ENCODE measurements at regions not wholly inside any gene's neighbourhood (a gene's known extent, or its start where the extent isn't known, plus 50 kb on each side); places are given as distances from the start of the nearest gene placed in this dataset.
A peak's percentile ranks its signal among the peaks of the same experiment; 100 is the strongest.

DNA sequence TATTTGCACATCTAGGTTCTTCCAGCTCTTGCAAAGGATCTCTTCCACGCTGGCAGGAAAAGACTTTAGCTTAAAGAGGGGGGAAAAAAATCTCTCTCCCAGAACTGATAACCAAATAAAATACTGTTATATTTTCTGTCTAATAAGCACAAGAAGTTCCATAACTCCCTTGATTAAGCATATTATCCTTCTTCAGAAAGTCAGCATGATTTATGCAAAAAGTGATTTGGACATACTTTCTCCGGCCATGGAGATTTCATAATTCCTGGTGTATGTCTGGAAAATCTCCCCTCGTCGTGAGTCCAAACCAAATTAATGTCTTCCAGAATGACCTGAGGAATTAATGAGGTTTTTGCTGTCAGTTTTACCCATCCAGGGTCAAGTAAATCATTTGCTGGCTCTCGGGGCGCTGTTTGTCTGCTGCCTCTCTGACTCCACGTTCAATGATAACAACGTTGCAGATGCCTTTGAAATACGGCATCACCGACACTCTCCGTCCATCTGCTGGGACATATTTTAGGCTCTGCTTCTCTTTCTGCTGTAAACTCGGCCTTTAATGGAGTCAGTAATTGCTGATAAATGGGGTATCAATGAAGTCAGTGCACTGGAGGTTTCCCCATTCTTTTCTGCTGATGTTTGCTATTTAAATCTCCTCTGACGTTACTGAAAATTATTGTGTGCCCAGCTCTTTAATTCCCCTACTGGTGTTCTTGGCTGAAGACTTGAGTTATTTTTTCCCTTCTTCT lies 112.9 kb downstream of the HLX start:
- 56 to 58% methylated on average over 13 of the region's 13 CpGs for WGBS, 2 donors
- ATAC-seq (ENCODE audit: low FRiP score in 2 of 2) (peak in 1 of 2 donors; percentile 79), DNase-seq (no peak)
- H3K27me3 ChIP-seq, result no peaks in the 10 kb centered on the region
- H3K36me3 ChIP-seq, result no peaks in the 10 kb centered on the region
- H3K4me3 ChIP-seq, result peak overlapping the region in 1 of 4 donors; percentile 9
- no peak for TF ChIP-seq POLR2AphosphoS5 (IDR thresholded peaks at IDR 0.05)
- no peaks in the 10 kb centered on the region for H3K9me3 ChIP-seq
- H3K27ac ChIP-seq, result no peak overlapping the region
- H3K4me1 ChIP-seq, result peaks cover 0 to 3% (median 0%) of the 10 kb centered on the region in 4 donors

DNA sequence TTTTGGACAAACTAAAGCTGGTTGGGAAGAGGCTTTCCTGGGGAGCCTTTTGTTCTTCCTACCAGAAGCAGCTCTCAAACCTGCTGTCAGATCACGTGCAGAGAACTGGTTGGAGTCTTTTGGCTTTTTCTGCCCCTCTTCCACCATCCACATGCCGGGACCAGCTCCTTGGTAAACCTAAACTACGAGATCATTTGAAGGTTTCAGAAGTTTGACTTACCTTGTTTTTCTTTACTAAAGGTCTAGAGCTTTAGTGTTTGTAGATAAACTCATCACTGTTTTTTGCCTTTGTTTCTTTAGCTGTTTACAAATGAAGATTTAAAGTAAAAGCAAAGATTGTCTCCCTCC lies 113.4 kb downstream of the HLX start:
- Histone ChIP-seq H3K27me3 (no peaks in the 10 kb centered on the region), H3K9me3 (no peaks in the 10 kb centered on the region), H3K36me3 (no peaks in the 10 kb centered on the region), H3K27ac (no peak overlapping the region), H3K4me1 (peaks cover 0 to 3% (median 0%) of the 10 kb centered on the region in 4 donors), H3K4me3 (no peak overlapping the region)
- no peak for TF ChIP-seq POLR2A (IDR thresholded peaks at IDR 0.05)
- TF ChIP-seq, protein P1, sequence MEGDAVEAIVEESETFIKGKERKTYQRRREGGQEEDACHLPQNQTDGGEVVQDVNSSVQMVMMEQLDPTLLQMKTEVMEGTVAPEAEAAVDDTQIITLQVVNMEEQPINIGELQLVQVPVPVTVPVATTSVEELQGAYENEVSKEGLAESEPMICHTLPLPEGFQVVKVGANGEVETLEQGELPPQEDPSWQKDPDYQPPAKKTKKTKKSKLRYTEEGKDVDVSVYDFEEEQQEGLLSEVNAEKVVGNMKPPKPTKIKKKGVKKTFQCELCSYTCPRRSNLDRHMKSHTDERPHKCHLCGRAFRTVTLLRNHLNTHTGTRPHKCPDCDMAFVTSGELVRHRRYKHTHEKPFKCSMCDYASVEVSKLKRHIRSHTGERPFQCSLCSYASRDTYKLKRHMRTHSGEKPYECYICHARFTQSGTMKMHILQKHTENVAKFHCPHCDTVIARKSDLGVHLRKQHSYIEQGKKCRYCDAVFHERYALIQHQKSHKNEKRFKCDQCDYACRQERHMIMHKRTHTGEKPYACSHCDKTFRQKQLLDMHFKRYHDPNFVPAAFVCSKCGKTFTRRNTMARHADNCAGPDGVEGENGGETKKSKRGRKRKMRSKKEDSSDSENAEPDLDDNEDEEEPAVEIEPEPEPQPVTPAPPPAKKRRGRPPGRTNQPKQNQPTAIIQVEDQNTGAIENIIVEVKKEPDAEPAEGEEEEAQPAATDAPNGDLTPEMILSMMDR (IDR thresholded peaks at IDR 0.05), result no peak
- TF ChIP-seq EP300 (IDR thresholded peaks at IDR 0.05), result no peak
- TF ChIP-seq POLR2AphosphoS5 (IDR thresholded peaks at IDR 0.05), result no peak
- ATAC-seq (ENCODE audit: low FRiP score in 2 of 2), result no peak
- DNase-seq, result no peak
- 35 to 39% methylated on average over 3 of the region's 3 CpGs for WGBS, 2 donors

DNA sequence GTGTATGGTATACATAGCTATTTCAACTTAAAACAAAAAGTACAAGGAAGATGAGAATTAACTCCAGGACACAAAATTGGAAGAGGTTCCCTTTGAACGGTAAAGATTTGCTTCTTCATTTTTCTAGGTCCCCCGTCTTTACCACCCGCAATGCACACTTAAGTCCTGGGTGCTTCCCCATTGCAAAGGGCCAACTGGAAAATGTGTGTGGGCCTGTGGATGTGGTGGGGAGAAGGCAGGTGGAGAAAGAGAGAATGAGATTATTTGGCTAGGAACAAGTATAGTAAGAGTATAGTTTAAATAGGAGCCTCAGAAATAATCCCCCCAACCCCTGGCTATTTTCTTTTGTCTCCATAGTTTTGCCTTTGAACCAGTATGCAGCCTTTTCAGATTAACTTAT lies 115.4 kb downstream of the HLX start:
- ATAC-seq (ENCODE audit: low FRiP score in 2 of 2), result no peak
- WGBS, 2 donors, result 84 to 87% methylated on average over 3 of the region's 3 CpGs
- Histone ChIP-seq H3K4me1 (peaks cover 0 to 3% (median 0%) of the 10 kb centered on the region in 4 donors), H3K4me3 (no peak overlapping the region), H3K9me3 (no peaks in the 10 kb centered on the region), H3K27ac (no peak overlapping the region), H3K36me3 (no peaks in the 10 kb centered on the region), H3K27me3 (no peaks in the 10 kb centered on the region)
- TF ChIP-seq EP300 (IDR thresholded peaks at IDR 0.05) (no peak), POLR2A (IDR thresholded peaks at IDR 0.05) (no peak)
- DNase-seq, result no peak

DNA sequence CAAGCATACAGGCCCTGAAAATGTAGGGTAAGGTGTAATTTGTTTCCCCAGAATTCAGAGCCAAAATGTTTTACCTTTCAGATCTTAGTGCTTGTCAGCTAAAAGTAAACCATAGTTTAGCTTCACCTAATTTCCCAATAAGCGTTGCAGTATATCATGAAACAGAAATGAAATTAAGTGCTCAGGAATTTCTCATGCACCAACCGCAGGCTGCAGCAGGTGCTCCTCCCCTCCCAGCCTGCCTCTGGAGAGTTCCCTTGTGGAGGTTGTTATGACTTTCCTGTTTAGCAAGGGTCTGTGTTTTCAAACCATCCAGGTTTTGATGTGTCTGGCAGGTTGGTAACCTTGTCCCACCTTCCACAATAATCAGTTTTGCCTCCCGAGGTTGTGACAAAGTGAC lies 118.5 kb downstream of the HLX start:
- Histone ChIP-seq H3K36me3 (no peaks in the 10 kb centered on the region), H3K4me3 (no peak overlapping the region), H3K4me1 (peaks cover 0 to 7% (median 0%) of the 10 kb centered on the region in 4 donors), H3K9me3 (no peaks in the 10 kb centered on the region), H3K27ac (no peak overlapping the region), H3K27me3 (no peaks in the 10 kb centered on the region)
- whole genome bisulfite sequencing, 2 donors, result 81 to 87% methylated on average over 3 of the region's 3 CpGs
- DNase-seq, result no peak
- ATAC-seq (ENCODE audit: low FRiP score in 2 of 2), result no peak
- TF ChIP-seq POLR2A (IDR thresholded peaks at IDR 0.05), result no peak
- TF ChIP-seq, protein P1 (IDR thresholded peaks at IDR 0.05), result no peak
- no peak for TF ChIP-seq POLR2AphosphoS5 (IDR thresholded peaks at IDR 0.05)
- TF ChIP-seq EP300 (IDR thresholded peaks at IDR 0.05), result no peak

DNA sequence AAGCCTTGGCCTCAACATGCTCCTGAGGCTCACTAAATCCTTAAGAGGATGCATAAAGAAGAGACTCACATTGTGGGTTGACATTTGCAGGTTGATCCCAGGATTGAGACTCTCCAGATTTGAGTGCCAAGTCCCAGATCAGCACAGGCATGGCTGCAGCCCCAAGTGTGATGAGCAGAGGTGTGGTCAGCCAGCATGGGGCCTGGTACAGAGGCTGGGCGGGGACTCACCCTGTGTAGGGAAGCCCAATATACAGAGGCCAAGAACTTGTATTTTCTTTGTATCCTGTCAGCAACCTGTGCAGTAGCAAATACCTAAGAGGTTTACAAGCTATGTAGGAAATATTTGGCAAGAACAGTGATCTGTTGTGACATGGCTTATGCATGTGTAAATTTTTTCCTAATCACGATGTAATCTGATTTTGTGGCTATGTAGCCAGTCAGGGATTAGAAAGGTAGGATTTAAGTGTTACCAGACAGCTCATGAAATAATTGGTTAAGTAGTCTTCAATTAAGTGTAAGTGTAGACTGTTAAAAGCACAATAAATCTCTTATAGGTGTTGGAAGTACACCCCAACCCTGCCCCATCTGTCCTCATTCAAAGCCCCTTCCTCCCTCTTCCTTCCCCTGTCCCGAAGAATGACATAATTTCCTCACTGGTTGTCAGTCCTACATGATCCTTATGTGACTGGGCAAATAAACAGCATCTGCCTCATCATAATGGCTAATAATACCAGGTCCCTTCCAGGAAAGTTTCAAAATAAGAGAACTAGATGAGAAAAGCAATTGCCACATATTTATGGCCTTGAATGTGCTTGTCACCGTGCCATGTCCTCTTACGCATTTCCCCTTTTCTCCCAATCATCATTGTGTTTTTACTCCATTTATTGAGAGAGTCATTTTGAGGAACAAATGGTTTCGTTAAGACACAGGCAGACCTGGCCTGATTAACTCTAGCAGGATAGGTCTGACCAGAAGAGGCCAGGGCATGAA lies 120.9 kb downstream of the HLX start:
- ATAC-seq (ENCODE audit: low FRiP score in 2 of 2), result peak; percentile 82 to 90

More for the DNA sequence above, 120.9 kb downstream of the HLX start:
- DNase-seq, result peak in 1 of 2 donors; percentile 53
- Histone ChIP-seq H3K36me3 (no peaks in the 10 kb centered on the region), H3K27me3 (no peaks in the 10 kb centered on the region), H3K4me1 (peaks cover 0 to 5% (median 0%) of the 10 kb centered on the region in 4 donors), H3K27ac (peak overlapping the region; percentile 34 to 53 (median 53)), H3K9me3 (no peaks in the 10 kb centered on the region), H3K4me3 (no peak overlapping the region)
- 44 to 57% methylated on average over 6 of the region's 6 CpGs for WGBS, 2 donors
- peak; percentile 12 to 90 (median 71) for TF ChIP-seq EP300 (IDR thresholded peaks at IDR 0.05)
- peak; percentile 51 to 94 for TF ChIP-seq POLR2AphosphoS5 (IDR thresholded peaks at IDR 0.05)
- TF ChIP-seq, protein P1 (IDR thresholded peaks at IDR 0.05), result no peak

Measured in upper lobe of left lung (tissue), 6 donors.